ENCODE measurements at regions not wholly inside any gene's neighbourhood (a gene's known extent, or its start where the extent isn't known, plus 50 kb on each side); places are given as distances from the start of the nearest gene placed in this dataset.

- no peaks in the 10 kb centered on the region for H3K4me1 ChIP-seq (replicated peaks in 1 of 4; ENCODE audit: control insufficient read depth in 3 of 4, insufficient read depth in 4 of 4, low read length in 3 of 4)
- H3K4ac ChIP-seq (replicated peaks; ENCODE audit: insufficient read length, low read depth, low read length), result no peak overlapping the region
- ChIA-PET CTCF (ENCODE audit: partially characterized antibody) (interaction anchor here (1.6 kb wide), 1 partner anchor 9 kb away, joined by 3 read pairs; no protein-coding TSS in a partner anchor), POLR2A (ENCODE audit: partially characterized antibody) (no interaction called here)
- no peak overlapping the region for H3K23ac ChIP-seq (ENCODE audit: insufficient read length)
- no peak overlapping the region for H3K4me3 ChIP-seq (ENCODE audit: extremely low read depth in 1 of 4, insufficient read depth in 2 of 4, low read depth in 3 of 4, low read length in 4 of 4)
- H3K4me2 ChIP-seq (ENCODE audit: insufficient read depth in 1 of 2, low read depth in 2 of 2, low read length in 2 of 2), result no peak overlapping the region
- no peak for TF ChIP-seq HDAC6 (IDR thresholded peaks at IDR 0.05; ENCODE audit: low read depth, low read length)
- H3K9ac ChIP-seq (replicated peaks in 1 of 4; ENCODE audit: extremely low read depth in 1 of 4, low read depth in 3 of 4, low read length in 3 of 4), result no peak overlapping the region
- no peak overlapping the region for H3K18ac ChIP-seq (ENCODE audit: extremely low read depth, low read length)
- H2BK15ac ChIP-seq (ENCODE audit: low read length), result no peak overlapping the region
- H2BK12ac ChIP-seq (ENCODE audit: low read depth, low read length), result no peak overlapping the region
- no peak overlapping the region for H2BK120ac ChIP-seq (replicated peaks; ENCODE audit: low read depth, low read length)
- WGBS, 2 experiments (ENCODE audit: extremely low coverage in 1 of 2, insufficient coverage in 1 of 2, insufficient read length in 1 of 2, insufficient replicate concordance in 2 of 2, low coverage in 1 of 2, low lambda C conversion rate in 2 of 2, missing lambda C conversion rate in 1 of 2), result 83% methylated on average over 1 of the region's 1 CpG; no CpG with 5 or more reads in 1 of the 2 experiments
- H3K79me1 ChIP-seq (ENCODE audit: low read depth, low read length), result no peaks in the 10 kb centered on the region
- no peaks in the 10 kb centered on the region for H3K9me3 ChIP-seq (ENCODE audit: insufficient read depth in 2 of 2, low read depth in 1 of 2, low read length in 1 of 2)
- no peak overlapping the region for H3K14ac ChIP-seq (ENCODE audit: insufficient read length)
- no peak overlapping the region for H2AK5ac ChIP-seq (ENCODE audit: low read depth, low read length)
- no peaks in the 10 kb centered on the region for H3K79me2 ChIP-seq (ENCODE audit: control insufficient read depth in 1 of 2, insufficient read depth in 2 of 2, low read length in 2 of 2)
- H4K5ac ChIP-seq (ENCODE audit: insufficient read length, low read depth, low read length), result no peak overlapping the region
- DNase-seq (ENCODE audit: low read depth in 1 of 2, low spot score in 2 of 2) (no peak), FAIRE-seq (no peak)
- no peak overlapping the region for H2AFZ ChIP-seq (ENCODE audit: low read length)
- H4K20me1 ChIP-seq (replicated peaks in 1 of 2; ENCODE audit: control insufficient read depth in 1 of 2, insufficient read depth in 2 of 2, low read length in 2 of 2), result no peaks in the 10 kb centered on the region
- no peak overlapping the region for H2BK20ac ChIP-seq (ENCODE audit: low read length)
- H3K56ac ChIP-seq (replicated peaks; ENCODE audit: insufficient read length, low read depth, low read length), result no peak overlapping the region
- H4K8ac ChIP-seq (ENCODE audit: extremely low read depth, insufficient read depth, low read length), result no peak overlapping the region
- H3K27me3 ChIP-seq (replicated peaks in 1 of 4; ENCODE audit: control insufficient read depth in 3 of 4, extremely low read depth in 1 of 4, insufficient read depth in 3 of 4, low read length in 3 of 4), result no peaks in the 10 kb centered on the region
- no peak overlapping the region for H4K91ac ChIP-seq (replicated peaks; ENCODE audit: insufficient read length, low read length)
- H3K23me2 ChIP-seq (ENCODE audit: low read depth, low read length), result no peaks in the 10 kb centered on the region
- no peak overlapping the region for H3K27ac ChIP-seq (ENCODE audit: low read depth, low read length)
- H2BK5ac ChIP-seq (ENCODE audit: low read depth, low read length), result no peak overlapping the region
- H3K36me3 ChIP-seq (ENCODE audit: control insufficient read depth in 2 of 4, insufficient read depth in 4 of 4, low read length in 3 of 4), result no peaks in the 10 kb centered on the region
These were observed 898.8 kb upstream of the DDX18 start for GRCh38 chr2:116915673-116916072.
